ENCODE measurements at regions not wholly inside any gene's neighbourhood (a gene's known extent, or its start where the extent isn't known, plus 50 kb on each side); places are given as distances from the start of the nearest gene placed in this dataset.

DNA sequence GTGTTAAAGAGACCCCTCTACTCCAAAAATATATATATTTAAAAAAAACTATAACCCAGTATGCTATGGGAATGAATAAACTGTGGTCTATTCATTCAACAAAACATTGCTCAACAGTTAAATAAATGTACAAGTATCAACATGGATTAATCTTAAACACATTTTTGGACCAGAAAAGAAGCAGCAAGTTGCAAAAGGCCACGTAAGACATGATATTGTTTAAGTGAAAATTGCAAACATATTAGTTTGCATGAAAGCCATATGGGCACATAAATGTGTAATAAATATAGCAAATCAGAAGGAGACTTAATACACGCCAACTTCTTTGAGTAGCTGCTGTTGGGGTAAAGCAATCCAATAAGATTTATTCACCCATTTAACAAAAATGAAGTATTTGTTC lies 321.5 kb downstream of the FBXO15 start:
- Mint-ChIP-seq H3K36me3 (no peaks in the 10 kb centered on the region), H3K4me1 (ENCODE audit: unreplicated experiment) (no peaks in the 10 kb centered on the region), H3K27me3 (peaks cover 36% of the 10 kb centered on the region), H3K27ac (no peak overlapping the region), H3K4me3 (no peak overlapping the region), H3K9me3 (no peaks in the 10 kb centered on the region)
- no peak for DNase-seq (ENCODE audit: extremely low spot score, unreplicated experiment)
- TF ChIP-seq, protein P1, sequence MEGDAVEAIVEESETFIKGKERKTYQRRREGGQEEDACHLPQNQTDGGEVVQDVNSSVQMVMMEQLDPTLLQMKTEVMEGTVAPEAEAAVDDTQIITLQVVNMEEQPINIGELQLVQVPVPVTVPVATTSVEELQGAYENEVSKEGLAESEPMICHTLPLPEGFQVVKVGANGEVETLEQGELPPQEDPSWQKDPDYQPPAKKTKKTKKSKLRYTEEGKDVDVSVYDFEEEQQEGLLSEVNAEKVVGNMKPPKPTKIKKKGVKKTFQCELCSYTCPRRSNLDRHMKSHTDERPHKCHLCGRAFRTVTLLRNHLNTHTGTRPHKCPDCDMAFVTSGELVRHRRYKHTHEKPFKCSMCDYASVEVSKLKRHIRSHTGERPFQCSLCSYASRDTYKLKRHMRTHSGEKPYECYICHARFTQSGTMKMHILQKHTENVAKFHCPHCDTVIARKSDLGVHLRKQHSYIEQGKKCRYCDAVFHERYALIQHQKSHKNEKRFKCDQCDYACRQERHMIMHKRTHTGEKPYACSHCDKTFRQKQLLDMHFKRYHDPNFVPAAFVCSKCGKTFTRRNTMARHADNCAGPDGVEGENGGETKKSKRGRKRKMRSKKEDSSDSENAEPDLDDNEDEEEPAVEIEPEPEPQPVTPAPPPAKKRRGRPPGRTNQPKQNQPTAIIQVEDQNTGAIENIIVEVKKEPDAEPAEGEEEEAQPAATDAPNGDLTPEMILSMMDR (conservative IDR thresholded peaks at IDR 0.05), result no peak

DNA sequence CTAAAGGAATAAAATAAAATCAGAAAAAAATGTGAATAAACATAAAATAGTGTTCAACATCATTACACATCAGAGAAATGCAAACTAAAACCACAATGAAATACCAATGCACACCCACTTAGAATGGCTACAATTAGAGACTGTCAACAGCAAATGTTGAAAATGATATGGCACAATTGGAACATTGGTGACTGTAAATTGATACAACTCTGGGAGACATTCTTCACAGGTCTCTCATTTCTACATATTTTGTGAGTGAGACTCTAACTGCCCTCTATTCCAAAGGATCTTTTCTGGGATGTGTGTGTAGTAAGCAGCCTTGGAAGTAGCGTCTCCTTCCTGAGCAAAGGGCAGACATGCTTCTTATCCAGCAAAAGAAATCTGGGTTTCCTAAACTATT lies 323.0 kb downstream of the FBXO15 start:
- Mint-ChIP-seq H3K36me3 (no peaks in the 10 kb centered on the region), H3K4me3 (no peak overlapping the region), H3K9me3 (no peaks in the 10 kb centered on the region), H3K4me1 (ENCODE audit: unreplicated experiment) (no peaks in the 10 kb centered on the region), H3K27me3 (peaks cover 32% of the 10 kb centered on the region), H3K27ac (no peak overlapping the region)
- no peak for DNase-seq (ENCODE audit: extremely low spot score, unreplicated experiment)
- TF ChIP-seq, protein P1 (conservative IDR thresholded peaks at IDR 0.05), result no peak

DNA sequence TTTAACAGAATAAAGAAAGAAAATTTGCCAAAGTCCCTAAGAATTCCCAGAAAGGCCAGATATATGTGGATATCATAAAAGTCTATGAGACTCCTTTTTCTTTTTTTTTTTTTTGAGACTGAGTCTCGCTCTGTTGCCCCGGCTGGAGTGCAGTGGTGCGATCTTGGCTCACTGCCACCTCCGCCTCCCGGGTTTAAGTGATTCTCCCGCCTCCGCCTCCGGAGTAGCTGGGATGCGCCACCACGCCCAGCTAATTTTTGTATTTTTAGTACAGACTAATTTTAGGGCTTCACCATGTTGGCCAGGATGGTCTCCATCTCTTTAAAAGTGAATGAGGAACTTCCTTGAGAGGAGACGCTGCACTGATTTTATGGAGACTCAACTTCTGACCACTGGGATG lies 335.2 kb downstream of the FBXO15 start:
- H3K4me3 Mint-ChIP-seq, result no peak overlapping the region
- no peak for DNase-seq (ENCODE audit: extremely low spot score, unreplicated experiment)
- H3K9me3 Mint-ChIP-seq, result peaks cover 5% of the 10 kb centered on the region
- H3K27ac Mint-ChIP-seq, result no peak overlapping the region
- no peaks in the 10 kb centered on the region for H3K36me3 Mint-ChIP-seq
- H3K27me3 Mint-ChIP-seq, result peaks cover 4% of the 10 kb centered on the region
- TF ChIP-seq, protein P1 (conservative IDR thresholded peaks at IDR 0.05), result no peak
- no peaks in the 10 kb centered on the region for H3K4me1 Mint-ChIP-seq (ENCODE audit: unreplicated experiment)

DNA sequence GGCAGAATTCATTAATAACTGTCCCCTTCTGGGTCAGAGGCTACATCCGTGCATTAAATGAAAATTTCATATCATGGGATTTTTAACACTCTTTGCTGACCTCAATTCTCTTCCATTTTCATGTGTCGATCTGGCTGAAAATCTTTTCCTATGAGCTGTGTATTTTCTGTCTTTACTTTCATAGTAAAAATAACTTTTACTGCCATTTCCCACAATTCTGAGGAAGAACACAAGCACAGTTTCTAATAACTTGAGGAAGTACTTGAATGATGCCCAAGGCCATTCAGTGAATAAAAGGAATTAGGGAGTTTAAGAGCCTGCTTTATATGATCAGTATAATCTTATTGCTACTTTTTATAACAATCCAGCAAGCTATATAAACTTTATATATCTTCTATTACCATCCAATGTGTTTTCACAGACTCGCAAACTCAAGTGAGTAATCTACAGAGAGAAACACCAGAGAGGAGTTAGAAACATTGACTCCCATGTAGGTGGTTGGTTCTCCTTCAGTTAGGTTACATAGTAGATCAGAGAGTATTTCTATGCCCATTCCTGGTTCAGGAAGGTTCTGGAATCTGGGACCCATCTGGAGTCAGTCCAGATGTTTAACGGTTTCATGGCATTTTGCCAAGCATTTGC lies 340.0 kb downstream of the FBXO15 start:
- Mint-ChIP-seq H3K27ac (no peak overlapping the region), H3K4me1 (ENCODE audit: unreplicated experiment) (no peaks in the 10 kb centered on the region), H3K4me3 (no peak overlapping the region), H3K36me3 (no peaks in the 10 kb centered on the region), H3K27me3 (peaks cover 4% of the 10 kb centered on the region), H3K9me3 (peaks cover 4% of the 10 kb centered on the region)
- TF ChIP-seq, protein P1 (conservative IDR thresholded peaks at IDR 0.05), result no peak
- no peak for DNase-seq (ENCODE audit: extremely low spot score, unreplicated experiment)

DNA sequence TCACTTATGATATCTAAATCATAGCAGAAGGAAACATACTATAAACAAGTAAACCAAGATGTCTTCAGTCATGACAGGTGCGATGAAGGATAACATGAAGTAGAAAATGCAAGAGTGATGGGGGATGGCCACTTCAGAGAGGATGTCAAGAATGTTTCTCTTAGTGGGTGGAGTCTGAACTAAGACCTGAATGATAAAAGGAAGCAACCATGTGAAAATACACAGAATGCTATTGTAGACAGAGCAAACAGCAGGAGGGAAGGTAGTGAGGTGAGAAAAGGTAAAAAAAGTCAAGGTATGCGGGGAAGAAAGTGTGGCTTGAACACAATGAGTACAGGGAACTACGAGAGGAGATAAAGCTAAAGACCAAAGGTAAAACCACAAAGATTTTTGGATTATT lies 341.6 kb downstream of the FBXO15 start:
- H3K9me3 Mint-ChIP-seq, result peaks cover 4% of the 10 kb centered on the region
- TF ChIP-seq, protein P1 (conservative IDR thresholded peaks at IDR 0.05), result no peak
- H3K4me3 Mint-ChIP-seq, result no peak overlapping the region
- no peaks in the 10 kb centered on the region for H3K36me3 Mint-ChIP-seq
- H3K4me1 Mint-ChIP-seq (ENCODE audit: unreplicated experiment), result no peaks in the 10 kb centered on the region
- H3K27ac Mint-ChIP-seq, result peak overlapping the region; percentile 2
- H3K27me3 Mint-ChIP-seq, result peaks cover 8% of the 10 kb centered on the region
- DNase-seq (ENCODE audit: extremely low spot score, unreplicated experiment), result no peak

DNA sequence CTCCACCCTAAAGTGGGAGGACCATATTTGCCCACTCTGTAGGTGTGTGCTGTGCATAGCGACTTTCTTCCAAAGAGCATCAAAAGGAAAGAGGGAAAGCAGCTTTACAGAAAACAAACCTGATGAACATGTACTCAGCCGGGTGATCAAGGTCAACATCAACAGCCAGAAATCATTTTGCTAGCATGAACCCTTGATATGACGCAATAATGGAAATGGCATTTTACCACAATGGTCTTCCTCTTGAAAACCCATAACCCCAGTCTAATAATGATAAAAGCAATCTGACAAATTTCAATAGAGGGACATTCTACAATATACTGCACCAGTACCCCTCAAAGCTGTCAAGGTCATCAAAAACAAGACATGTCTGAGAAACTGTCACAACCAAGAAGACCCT lies 350.2 kb downstream of the FBXO15 start:
- H3K4me1 Mint-ChIP-seq (ENCODE audit: unreplicated experiment), result peaks cover 5% of the 10 kb centered on the region
- TF ChIP-seq, protein P1 (conservative IDR thresholded peaks at IDR 0.05), result no peak
- no peak for DNase-seq (ENCODE audit: extremely low spot score, unreplicated experiment)
- no peak overlapping the region for H3K27ac Mint-ChIP-seq
- H3K36me3 Mint-ChIP-seq, result no peaks in the 10 kb centered on the region
- H3K4me3 Mint-ChIP-seq, result no peak overlapping the region
- peaks cover 13% of the 10 kb centered on the region for H3K27me3 Mint-ChIP-seq
- H3K9me3 Mint-ChIP-seq, result peaks cover 3% of the 10 kb centered on the region

Measured in type B pancreatic cell (in vitro differentiated cells).